Right forelimb (tissue), 1 donor: ENCODE measurements at regions not wholly inside any gene's neighbourhood (a gene's known extent, or its start where the extent isn't known, plus 50 kb on each side); places are given as distances from the start of the nearest gene placed in this dataset.

ENCODE experiments used
- DNase-seq: peaks from one replicate; pipeline ENCODE4 v3.0.0-alpha.2; 2018

DNA sequence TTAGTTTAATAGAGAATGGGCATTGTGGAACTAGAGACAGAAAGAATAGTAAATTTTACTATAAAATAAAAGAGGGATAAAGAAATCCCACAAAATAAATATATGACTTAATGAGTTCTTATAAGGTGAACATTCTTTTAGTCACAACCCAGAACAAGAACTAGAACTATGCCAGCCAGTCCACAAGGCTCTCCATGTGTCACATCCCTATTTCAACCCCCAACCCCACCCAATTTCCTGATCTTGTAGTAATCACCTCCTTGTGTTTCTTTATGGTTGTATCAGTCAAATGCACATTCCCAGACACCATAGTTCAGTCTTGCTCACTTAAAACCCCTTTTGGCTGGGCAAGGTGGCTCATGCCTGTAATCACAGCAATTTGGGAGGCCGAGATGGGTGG is 662.3 kb upstream of the CAMK1G start:
- no peak for DNase-seq

DNA sequence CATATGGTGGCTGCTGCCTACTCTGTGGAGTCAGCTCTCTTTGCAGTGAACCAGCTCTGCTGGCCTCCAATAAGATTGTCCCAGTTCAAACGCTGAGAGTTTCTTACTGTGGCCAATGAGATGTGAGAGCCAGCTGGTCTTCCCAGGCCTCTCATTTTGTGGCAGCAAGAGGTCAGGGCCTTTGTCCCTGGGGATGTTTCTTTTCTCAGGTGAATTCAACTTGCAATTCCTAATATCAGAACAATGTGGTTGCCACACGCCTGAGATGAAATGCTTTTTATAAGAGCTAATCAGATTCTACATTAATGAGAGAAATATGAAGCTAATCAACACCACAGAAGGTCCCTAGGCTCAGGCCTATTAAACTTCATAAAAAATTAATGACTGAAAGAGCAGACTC is 660.1 kb upstream of the CAMK1G start:
- DNase-seq, result no peak

DNA sequence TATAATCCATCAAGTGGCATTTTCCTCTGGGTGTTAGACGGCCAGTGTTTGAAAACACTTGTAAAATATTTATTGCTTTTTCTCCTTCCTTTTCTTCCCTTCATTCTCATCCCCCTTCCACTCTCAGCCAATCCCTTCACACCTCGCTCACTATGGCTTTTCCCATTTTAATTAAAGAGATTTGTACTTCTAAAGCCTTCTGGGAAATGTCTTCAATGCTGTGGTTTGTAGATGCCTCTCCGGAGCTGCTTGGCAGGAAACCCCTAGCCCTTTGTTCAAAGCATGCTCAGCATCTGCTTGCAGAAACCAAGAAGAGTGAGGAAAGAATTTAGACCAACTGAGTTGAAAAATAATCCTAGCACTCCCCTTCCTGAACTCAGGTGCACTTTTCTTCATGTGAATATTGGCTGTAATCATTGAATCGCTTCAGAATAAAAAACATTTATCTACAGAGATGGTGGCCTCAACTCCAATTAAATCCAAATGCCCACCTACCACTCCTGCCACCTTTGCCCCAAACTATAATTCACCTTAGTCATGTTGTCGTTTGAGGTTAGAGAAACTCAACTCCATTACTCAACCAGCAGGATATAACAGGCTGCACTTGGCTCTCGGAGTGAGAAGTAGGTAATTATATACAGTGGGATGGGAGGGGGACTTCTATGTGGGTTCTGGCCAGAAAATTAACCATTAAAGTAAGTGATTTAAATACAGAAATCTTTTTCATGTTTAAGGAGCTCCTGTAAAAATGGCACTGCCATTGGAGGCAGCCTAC is 659.4 kb upstream of the CAMK1G start:
- DNase-seq, result no peak

- no peak for DNase-seq
These were observed 658.6 kb upstream of the CAMK1G start for GRCh38 chr1:208924928-208925327.

GRCh38 chr1:208928349-208929010 is 655.0 kb upstream of the CAMK1G start:
- no peak for DNase-seq

DNA sequence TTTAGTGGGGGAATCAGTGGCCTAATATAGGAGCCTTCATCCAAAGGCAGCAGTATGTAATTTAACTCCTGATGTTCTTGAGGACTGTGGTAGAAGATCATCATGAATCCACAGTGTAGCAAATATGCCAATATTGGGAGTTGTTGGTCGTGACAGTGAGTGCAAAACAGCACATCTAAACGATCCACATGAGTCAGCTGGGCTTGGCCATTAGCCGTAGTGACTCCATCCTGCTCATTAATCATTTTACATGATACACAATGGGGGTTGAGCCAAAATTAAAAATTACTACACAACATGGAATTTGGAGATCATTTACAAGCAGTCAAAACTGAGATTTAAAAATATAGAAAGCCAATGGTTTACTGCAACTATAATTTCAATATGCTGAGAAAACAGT is 653.9 kb upstream of the CAMK1G start:
- DNase-seq, result no peak

DNA sequence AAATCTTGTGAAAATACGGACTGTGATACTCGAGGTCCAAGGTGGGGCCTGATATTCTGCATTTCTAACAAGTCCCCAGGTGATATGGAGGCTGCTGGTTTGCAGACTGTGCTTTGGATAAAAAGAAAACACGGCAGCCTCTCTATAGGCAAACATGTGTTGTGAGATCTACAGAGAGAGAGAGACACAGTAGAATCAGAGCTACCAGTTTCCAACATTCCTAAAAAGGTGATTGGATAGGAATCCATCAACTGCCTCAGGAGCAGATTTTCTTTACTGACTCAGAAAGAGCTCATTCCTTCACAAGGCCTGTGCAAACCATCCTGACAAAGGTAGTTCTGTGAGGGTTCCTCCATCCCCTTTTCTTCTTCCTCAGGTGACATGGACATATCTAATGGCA is 651.6 kb upstream of the CAMK1G start:
- DNase-seq, result no peak

DNA sequence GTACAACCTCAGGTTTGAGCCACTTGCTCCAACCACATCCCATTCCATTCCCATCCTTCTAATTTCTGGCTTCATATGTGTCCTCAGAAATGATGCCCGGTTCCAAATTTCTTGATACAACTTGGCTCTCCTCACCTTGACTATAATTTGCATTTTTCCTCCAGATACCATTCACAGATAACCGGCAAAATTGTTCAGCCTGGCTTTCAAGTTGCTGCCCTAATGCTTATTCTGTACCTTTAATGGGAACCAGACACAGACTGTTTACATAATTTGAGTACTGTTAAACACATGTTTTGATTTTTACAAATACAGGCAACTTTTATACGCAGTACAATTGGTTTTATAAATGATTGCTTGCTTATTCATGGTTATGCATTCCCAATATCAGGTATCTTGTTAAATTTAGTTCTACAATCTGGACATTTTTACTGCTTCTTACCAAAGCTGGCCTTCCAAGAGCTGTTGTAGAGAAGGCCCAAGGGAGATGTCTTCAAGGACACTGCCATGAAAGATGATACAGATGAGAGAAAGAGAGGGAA is 649.5 kb upstream of the CAMK1G start:
- no peak for DNase-seq

- no peak for DNase-seq
These were observed 648.6 kb upstream of the CAMK1G start for GRCh38 chr1:208934933-208935332.

DNA sequence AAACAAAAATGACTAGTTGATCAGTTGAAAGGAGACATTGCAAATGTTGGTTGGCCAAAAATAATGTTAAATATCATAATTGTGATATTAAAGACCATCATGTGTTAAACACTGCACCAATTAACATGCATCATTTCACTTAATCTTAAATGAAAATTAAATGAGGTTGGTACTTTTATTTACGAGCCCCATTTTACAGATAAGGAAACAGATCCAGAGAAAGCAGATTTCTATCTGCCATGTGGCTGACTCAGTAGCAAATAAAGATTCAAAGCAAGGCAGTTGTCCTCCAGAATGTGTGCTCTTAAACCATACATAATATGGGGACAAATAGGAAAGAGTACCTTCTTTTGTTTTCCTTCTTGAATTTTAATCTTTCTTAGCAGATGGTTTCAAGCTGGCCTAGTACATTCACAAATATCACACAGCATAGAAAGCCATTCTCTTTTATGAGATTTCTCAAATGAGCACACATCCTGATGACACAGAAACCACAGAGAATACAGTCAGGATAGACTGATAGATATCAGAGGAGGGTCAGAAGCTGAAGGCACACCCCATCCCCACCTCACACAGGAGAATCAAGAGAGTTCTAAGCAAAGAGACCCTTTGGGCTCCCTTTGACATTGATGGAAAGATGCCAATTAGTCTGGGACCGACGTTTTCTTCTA is 647.9 kb upstream of the CAMK1G start:
- no peak for DNase-seq

DNA sequence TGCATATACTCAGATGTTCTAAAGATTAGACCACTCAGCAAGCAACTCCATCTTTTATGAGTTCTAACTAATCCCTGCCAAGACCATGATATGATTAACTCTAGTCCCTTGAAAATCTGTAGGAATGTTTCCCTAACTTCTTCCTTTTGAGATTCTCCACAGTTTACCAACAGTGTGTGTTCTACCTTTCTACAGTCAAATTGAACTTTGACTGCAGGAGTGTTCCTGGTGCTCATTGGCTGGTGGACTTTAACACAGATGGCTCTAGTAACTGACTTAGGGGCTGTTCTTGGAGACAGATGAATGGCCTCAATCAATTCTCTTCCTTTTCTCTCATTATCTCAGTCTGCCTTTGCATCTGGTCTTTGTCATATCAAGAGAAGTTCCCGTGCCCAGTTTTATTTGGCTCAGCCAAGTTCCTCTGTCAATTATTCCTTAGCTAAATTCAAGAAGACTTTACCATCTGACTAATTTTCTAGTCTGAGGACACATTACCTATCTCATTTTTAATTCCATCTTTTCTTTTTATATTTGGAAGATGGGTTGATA is 643.9 kb upstream of the CAMK1G start:
- DNase-seq, result no peak

DNA sequence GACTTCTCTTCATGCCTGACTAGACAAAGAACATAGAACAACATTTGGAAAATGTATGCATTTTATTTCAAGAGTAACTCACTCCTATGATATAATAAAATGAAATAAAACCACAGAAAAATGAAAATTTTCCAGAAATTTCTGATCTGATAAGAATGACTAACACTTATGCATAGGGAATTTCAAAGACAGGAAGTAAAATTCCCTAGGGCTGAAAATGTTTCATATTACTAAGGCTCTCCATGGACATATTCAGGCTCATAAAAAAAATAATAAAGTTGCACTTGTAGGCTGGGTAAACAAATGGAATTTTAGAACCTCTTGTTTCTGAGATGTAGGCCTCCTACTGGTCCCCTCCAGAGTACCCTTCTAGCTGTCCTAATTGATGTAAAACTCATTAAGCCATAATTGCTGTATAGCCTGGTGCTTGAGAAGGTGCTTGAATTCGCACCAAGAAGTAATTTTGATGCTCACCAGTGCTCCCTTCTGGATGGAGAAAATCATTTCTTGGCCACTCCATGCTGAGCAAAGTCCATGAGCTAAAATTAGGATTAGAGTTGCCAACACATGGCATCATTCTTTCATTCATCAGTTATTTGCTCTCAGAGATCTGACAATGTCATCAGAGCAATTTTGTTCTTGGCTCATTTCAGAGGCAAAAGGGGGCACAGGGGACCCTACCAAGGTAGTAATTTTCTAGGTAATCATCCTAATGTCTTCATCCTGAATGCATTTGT is 641.0 kb upstream of the CAMK1G start:
- DNase-seq, result no peak

DNA sequence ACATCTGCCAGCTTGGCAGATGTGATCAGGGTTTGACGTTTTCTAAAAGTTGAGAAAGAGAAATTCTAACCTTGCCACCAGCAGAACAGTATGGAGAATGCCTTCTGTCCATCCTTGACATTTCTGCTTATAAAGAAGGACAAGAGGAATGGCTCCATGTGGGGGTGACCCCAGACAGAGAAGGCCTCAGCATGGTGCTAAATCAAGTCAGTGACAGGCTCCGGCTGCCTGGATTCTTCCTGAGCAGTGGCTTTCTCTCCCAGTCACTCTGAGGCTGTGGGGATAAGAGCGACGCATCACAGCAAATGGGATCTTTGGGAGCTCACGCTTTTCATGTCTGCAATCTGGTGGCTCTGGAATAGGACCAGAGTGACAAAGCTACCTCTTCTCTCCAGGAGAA is 640.2 kb upstream of the CAMK1G start:
- DNase-seq, result no peak

GRCh38 chr1:208944981-208945451 is 638.5 kb upstream of the CAMK1G start:
- DNase-seq, result no peak

GRCh38 chr1:208950206-208950605 is 633.3 kb upstream of the CAMK1G start:
- DNase-seq, result no peak

GRCh38 chr1:208951026-208951525 is 632.4 kb upstream of the CAMK1G start:
- DNase-seq, result no peak

GRCh38 chr1:208951908-208952307 is 631.6 kb upstream of the CAMK1G start:
- no peak for DNase-seq

DNA sequence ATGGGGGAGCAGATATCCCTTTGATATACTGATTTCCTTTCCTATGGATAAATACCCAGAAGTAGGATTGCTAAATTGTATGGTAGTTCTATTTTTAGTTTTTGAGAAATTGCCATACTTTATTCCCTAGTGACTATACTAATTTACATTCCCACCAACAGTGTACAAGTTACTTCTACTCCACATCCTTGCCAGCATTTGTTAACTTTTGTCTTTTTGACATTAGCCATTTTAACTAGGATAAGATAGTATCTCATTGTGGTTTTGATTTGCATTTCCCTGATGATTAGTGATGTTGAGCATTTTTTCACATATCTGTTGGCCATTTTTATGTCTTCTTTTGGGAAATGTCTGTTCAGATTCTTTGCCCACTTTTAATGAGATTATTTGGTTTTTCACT is 620.6 kb upstream of the CAMK1G start:
- DNase-seq, result no peak

DNA sequence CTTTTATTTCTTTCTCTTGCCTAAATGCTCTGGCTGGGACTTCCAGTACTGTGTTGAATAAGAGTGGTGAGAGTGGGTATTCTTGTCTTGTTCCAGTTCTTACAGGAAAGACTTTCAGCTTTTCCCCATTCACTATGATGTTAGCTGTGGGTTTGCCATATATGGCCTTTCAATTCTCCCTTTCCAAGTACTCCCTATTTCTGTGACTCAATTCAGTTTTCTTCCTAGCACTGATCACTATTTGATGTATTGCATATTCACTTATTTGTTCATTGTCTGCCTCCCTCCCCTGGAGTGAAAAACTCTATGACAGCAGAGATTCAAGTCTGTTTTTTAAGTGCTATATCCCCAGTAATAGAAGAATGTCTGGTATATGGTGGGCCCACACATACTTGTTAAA is 618.2 kb upstream of the CAMK1G start:
- no peak for DNase-seq

DNA sequence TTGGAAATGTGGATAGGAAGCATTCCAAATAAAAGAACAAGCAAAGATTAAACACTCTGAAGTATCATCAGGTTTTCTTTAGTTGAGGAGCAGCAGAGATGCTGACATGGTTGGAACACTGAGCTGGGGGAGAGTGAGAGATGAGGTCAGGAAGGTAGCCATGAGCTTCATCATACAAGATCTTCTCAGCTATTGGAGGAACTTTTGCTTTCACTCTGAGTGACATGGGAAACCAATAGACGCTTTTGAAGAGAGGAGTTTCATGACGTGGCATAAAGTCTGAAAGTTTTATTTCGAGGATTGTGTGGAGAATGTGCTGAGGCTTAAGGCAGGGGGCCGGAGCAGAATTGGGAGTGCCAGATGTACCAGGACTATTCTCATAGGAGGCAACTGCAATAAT is 616.2 kb upstream of the CAMK1G start:
- no peak for DNase-seq

- DNase-seq, result no peak
These were observed 608.8 kb upstream of the CAMK1G start for GRCh38 chr1:208974717-208975116.

- DNase-seq, result no peak
These were observed 608.1 kb upstream of the CAMK1G start for GRCh38 chr1:208975456-208975855.

- no peak for DNase-seq
These were observed 606.5 kb upstream of the CAMK1G start for GRCh38 chr1:208977012-208977411.
